GM12872 (cell line): ENCODE measurements at regions not wholly inside any gene's neighbourhood (a gene's known extent, or its start where the extent isn't known, plus 50 kb on each side); places are given as distances from the start of the nearest gene placed in this dataset.

Source experiments
- CTCF ChIP-seq: IDR thresholded peaks from 3 replicates; pipeline ENCODE4 v1.5.1; 2011; ENCODE audit warnings: low read depth, mild to moderate bottlenecking, low read length, moderate library complexity; ENCODE audit not compliant: insufficient read depth

- no peak for TF ChIP-seq CTCF
Observed at GRCh38 chr2:14417551-14417950, 215.0 kb upstream of the LRATD1 start.

- no peak for TF ChIP-seq CTCF
Observed at GRCh38 chr2:14418115-14418514, 214.4 kb upstream of the LRATD1 start.

- TF ChIP-seq CTCF, result no peak
Observed at GRCh38 chr2:14420851-14421250, 211.7 kb upstream of the LRATD1 start.

GRCh38 chr2:14422426-14422825, 210.1 kb upstream of the LRATD1 start:
- no peak for TF ChIP-seq CTCF

- TF ChIP-seq CTCF, result no peak
Observed at GRCh38 chr2:14423145-14423906, 209.2 kb upstream of the LRATD1 start.

- no peak for TF ChIP-seq CTCF
Observed at GRCh38 chr2:14424478-14425390, 207.8 kb upstream of the LRATD1 start.

- TF ChIP-seq CTCF, result no peak
Observed at GRCh38 chr2:14425869-14426268, 206.6 kb upstream of the LRATD1 start.
